ENCODE measurements at regions not wholly inside any gene's neighbourhood (a gene's known extent, or its start where the extent isn't known, plus 50 kb on each side); places are given as distances from the start of the nearest gene placed in this dataset.

- Histone ChIP-seq H3K36me3 (ENCODE audit: control insufficient read depth, insufficient read depth, low read length) (no peaks in the 10 kb centered on the region), H3K27ac (ENCODE audit: low read length) (no peak overlapping the region), H3K9me3 (ENCODE audit: control insufficient read depth, insufficient read depth, low read depth, low read length) (no peaks in the 10 kb centered on the region), H3K27me3 (ENCODE audit: control insufficient read depth, insufficient read depth, low read length) (no peaks in the 10 kb centered on the region), H3K4me3 (ENCODE audit: low read depth in 2 of 2, low read length in 2 of 2) (no peak overlapping the region), H3K4me1 (ENCODE audit: control insufficient read depth, insufficient read depth, low read length) (no peaks in the 10 kb centered on the region)
- DNase-seq (ENCODE audit: low read depth, low spot score) (no peak), ATAC-seq (no peak)
- BruUV-seq (replicated peaks), result no TSS peak
- in situ Hi-C loops (cut with HindIII; ENCODE audit: low pct_unique_long_range_greater_than_20kb, low sequenced_read_pairs), result no loop called here
- intact Hi-C loops (cut with micrococcal nuclease; ENCODE audit: unreplicated experiment), result no loop called here
- ChIA-PET POLR2A (no interaction called here), CTCF (no interaction called here)
- TF ChIP-seq POLR2AphosphoS5 (IDR thresholded peaks at IDR 0.05; ENCODE audit: low read depth, low read length) (no peak), TCF7L2 (IDR thresholded peaks at IDR 0.05; ENCODE audit: low read depth, low read length) (no peak), CTCF (IDR thresholded peaks at IDR 0.05) (no peak), SIN3A (IDR thresholded peaks at IDR 0.05; ENCODE audit: borderline replicate concordance, insufficient read depth, low read depth, low read length) (no peak)
- TF ChIP-seq, protein P1, sequence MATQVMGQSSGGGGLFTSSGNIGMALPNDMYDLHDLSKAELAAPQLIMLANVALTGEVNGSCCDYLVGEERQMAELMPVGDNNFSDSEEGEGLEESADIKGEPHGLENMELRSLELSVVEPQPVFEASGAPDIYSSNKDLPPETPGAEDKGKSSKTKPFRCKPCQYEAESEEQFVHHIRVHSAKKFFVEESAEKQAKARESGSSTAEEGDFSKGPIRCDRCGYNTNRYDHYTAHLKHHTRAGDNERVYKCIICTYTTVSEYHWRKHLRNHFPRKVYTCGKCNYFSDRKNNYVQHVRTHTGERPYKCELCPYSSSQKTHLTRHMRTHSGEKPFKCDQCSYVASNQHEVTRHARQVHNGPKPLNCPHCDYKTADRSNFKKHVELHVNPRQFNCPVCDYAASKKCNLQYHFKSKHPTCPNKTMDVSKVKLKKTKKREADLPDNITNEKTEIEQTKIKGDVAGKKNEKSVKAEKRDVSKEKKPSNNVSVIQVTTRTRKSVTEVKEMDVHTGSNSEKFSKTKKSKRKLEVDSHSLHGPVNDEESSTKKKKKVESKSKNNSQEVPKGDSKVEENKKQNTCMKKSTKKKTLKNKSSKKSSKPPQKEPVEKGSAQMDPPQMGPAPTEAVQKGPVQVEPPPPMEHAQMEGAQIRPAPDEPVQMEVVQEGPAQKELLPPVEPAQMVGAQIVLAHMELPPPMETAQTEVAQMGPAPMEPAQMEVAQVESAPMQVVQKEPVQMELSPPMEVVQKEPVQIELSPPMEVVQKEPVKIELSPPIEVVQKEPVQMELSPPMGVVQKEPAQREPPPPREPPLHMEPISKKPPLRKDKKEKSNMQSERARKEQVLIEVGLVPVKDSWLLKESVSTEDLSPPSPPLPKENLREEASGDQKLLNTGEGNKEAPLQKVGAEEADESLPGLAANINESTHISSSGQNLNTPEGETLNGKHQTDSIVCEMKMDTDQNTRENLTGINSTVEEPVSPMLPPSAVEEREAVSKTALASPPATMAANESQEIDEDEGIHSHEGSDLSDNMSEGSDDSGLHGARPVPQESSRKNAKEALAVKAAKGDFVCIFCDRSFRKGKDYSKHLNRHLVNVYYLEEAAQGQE (IDR thresholded peaks at IDR 0.05; ENCODE audit: insufficient read depth in 1 of 2, low read depth in 2 of 2, low read length in 1 of 2), result no peak
These were observed 212.8 kb upstream of the IRX1 start for GRCh38 chr5:3382782-3383181.

DNA sequence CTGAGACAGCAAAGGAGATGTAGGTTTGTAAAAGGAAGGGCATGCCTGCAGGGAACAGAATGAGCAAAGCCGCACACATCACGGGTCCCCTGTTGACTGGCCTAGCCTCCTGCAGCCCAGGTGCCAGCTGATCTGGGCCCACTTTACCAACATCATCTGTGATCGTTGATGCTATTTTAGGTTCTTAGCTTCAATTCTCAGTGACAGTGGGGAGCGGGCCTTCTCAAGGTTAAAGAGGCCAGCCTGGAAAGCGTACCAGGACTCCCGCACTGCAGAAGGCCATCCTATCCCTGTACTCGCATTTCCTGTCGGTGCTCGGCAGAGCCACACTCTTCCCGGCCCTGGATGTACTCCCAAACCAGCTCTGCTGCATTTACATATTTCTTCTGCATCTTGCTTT is 213.5 kb upstream of the IRX1 start:
- ChIA-PET CTCF (no interaction called here), POLR2A (no interaction called here)
- Histone ChIP-seq H3K36me3 (ENCODE audit: control insufficient read depth, insufficient read depth, low read length) (no peaks in the 10 kb centered on the region), H3K9me3 (ENCODE audit: control insufficient read depth, insufficient read depth, low read depth, low read length) (no peaks in the 10 kb centered on the region), H3K4me3 (ENCODE audit: low read depth in 2 of 2, low read length in 2 of 2) (no peak overlapping the region), H3K27ac (ENCODE audit: low read length) (no peak overlapping the region), H3K4me1 (ENCODE audit: control insufficient read depth, insufficient read depth, low read length) (no peaks in the 10 kb centered on the region), H3K27me3 (ENCODE audit: control insufficient read depth, insufficient read depth, low read length) (no peaks in the 10 kb centered on the region)
- intact Hi-C loops (cut with micrococcal nuclease; ENCODE audit: unreplicated experiment) (no loop called here), in situ Hi-C loops (cut with HindIII; ENCODE audit: low pct_unique_long_range_greater_than_20kb, low sequenced_read_pairs) (no loop called here)
- DNase-seq (ENCODE audit: low read depth, low spot score) (no peak), ATAC-seq (no peak)
- no TSS peak for BruUV-seq (replicated peaks)
- TF ChIP-seq CTCF (IDR thresholded peaks at IDR 0.05) (no peak), POLR2AphosphoS5 (IDR thresholded peaks at IDR 0.05; ENCODE audit: low read depth, low read length) (no peak), SIN3A (IDR thresholded peaks at IDR 0.05; ENCODE audit: borderline replicate concordance, insufficient read depth, low read depth, low read length) (no peak), TCF7L2 (IDR thresholded peaks at IDR 0.05; ENCODE audit: low read depth, low read length) (no peak)
- TF ChIP-seq, protein P1 (IDR thresholded peaks at IDR 0.05; ENCODE audit: insufficient read depth in 1 of 2, low read depth in 2 of 2, low read length in 1 of 2), result no peak

All from Panc1 (cell line).